Activated naive CD8-positive, alpha-beta T cell treated with anti-CD3 and anti-CD28 coated beads, Interleukin-2, amount 10 ng/mL, durations not matched to agents 7 days and 5 days (primary cell): ENCODE measurements at regions not wholly inside any gene's neighbourhood (a gene's known extent, or its start where the extent isn't known, plus 50 kb on each side); places are given as distances from the start of the nearest gene placed in this dataset.
"Not testable (repeated sequence)": the region's sequence is repeated elsewhere in the genome, so short reads cannot be mapped to it uniquely, and the experiment has no call there.

Source experiments
- ATAC-seq: fragments of 150-1000 bp; cut with Tn5 transposase; one replicate; pipeline ENCODE4 v1.10.0; 2021; ENCODE audit warnings: low read depth, moderate library complexity
- POLR2A ChIA-PET: fragments of 350-600 bp; sonication (Branson Sonifier 250); formaldehyde crosslinking; loops from one replicate; lab custom pipeline; 2021; ENCODE audit warnings: antibody characterized with exemption; lab: Charles Lee
- DNase-seq: peaks from one replicate; pipeline ENCODE4 v3.0.0; 2021
- H3K27ac Mint-ChIP-seq: one replicate; pipeline ENCODE4 v1.8.0; 2022; ENCODE audit warnings: mild to moderate bottlenecking, mixed read lengths
- H3K27me3 Mint-ChIP-seq: one replicate; pipeline ENCODE4 v1.8.0; 2022; ENCODE audit warnings: mild to moderate bottlenecking, moderate library complexity, mixed read lengths
- H3K36me3 Mint-ChIP-seq: one replicate; pipeline ENCODE4 v1.8.0; 2021; ENCODE audit warnings: mild to moderate bottlenecking, mixed read lengths
- H3K4me1 Mint-ChIP-seq: one replicate; pipeline ENCODE4 v1.8.0; 2021; ENCODE audit warnings: mixed read lengths
- H3K4me3 Mint-ChIP-seq: one replicate; pipeline ENCODE4 v1.8.0; 2022; ENCODE audit warnings: mild to moderate bottlenecking, moderate library complexity, mixed read lengths
- H3K9me3 Mint-ChIP-seq: one replicate; pipeline ENCODE4 v1.8.0; 2021; ENCODE audit warnings: mixed read lengths

DNA sequence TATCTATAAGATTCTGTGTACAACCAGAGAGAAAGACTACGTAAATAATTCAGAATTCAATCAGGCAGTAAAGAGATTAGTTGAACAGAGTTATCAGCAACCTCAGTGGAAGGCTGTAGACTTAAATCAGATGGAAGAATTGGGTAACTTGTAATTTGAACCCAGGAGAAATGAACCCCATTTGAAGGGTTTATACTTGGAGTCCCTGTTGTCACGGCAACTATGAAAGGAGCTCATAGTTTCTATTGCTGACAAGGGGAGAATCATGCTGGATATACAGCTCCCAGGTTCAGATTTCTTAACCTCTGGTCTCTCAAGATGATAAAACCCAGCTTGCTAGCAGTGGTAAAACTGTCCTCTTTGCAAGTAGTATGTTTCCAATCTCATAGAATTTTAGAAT, 54.4 kb upstream of the BMP4 start:
- peaks cover 6% of the 10 kb centered on the region for H3K27me3 Mint-ChIP-seq
- H3K36me3 Mint-ChIP-seq: no peaks in the 10 kb centered on the region
- H3K4me1 Mint-ChIP-seq: no peaks in the 10 kb centered on the region
- H3K9me3 Mint-ChIP-seq: no peaks in the 10 kb centered on the region
- DNase-seq: no peak
- POLR2A ChIA-PET: no interaction called here
- no peak for ATAC-seq
- no peak overlapping the region for H3K4me3 Mint-ChIP-seq
- H3K27ac Mint-ChIP-seq: no peak overlapping the region

GRCh38 chr14:54023027-54023426, 66.4 kb upstream of the BMP4 start:
- Mint-ChIP-seq H3K27me3 (no peaks in the 10 kb centered on the region), H3K27ac (no peak overlapping the region), H3K4me1 (no peaks in the 10 kb centered on the region), H3K4me3 (no peak overlapping the region), H3K9me3 (no peaks in the 10 kb centered on the region), H3K36me3 (no peaks in the 10 kb centered on the region)
- DNase-seq: no peak
- POLR2A ChIA-PET: no interaction called here
- ATAC-seq: no peak

DNA sequence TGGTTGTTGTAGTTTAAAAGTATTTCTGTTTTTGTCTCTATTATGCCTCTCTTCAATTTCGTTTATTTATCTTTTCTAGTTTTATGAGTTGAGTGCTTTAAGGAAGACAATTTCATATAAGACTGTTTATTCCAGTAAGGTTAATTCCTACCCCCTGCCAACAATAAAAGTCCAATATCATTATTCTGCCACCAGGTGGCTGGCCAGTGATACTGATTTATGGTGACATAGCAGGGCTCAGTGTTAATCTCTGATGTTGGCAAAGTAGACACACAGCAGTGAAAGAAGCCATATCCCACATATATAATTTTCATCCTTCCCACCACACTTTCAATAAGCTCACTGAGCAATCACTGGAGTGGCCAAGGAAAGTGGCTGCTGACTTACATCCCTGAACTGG, 69.0 kb upstream of the BMP4 start:
- no peak for ATAC-seq
- no peaks in the 10 kb centered on the region for H3K36me3 Mint-ChIP-seq
- no peak for DNase-seq
- H3K27me3 Mint-ChIP-seq: peaks cover 3% of the 10 kb centered on the region
- peaks cover 3% of the 10 kb centered on the region for H3K9me3 Mint-ChIP-seq
- H3K27ac Mint-ChIP-seq: no peak overlapping the region
- no peaks in the 10 kb centered on the region for H3K4me1 Mint-ChIP-seq
- POLR2A ChIA-PET: no interaction called here
- H3K4me3 Mint-ChIP-seq: no peak overlapping the region

- Mint-ChIP-seq H3K4me3 (no peak overlapping the region), H3K27ac (no peak overlapping the region), H3K4me1 (no peaks in the 10 kb centered on the region), H3K27me3 (peaks cover 3% of the 10 kb centered on the region), H3K36me3 (no peaks in the 10 kb centered on the region), H3K9me3 (peaks cover 3% of the 10 kb centered on the region)
- ATAC-seq: no peak
- POLR2A ChIA-PET: no interaction called here
- no peak for DNase-seq
These were observed 70.0 kb upstream of the BMP4 start for GRCh38 chr14:54026671-54027070.

DNA sequence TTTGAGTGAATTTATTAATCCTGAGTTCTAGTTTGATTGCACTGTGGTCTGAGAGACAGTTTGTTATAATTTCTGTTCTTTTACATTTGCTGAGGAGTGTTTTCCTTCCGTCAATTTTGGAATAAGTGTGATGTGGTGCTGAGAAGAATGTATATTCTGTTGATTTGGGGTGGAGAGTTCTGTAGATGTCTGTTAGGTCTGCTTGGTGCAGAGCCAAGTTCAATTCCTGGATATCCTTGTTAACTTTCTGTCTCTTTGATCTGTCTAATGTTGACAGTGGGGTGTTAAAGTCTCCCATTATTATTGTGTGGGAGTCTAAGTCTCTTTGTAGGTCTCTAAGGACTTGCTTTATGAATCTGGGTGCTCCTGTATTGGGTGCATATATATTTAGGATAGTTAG, 74.4 kb upstream of the BMP4 start:
- H3K9me3 Mint-ChIP-seq, DNase-seq, H3K36me3 Mint-ChIP-seq, H3K27ac Mint-ChIP-seq, H3K27me3 Mint-ChIP-seq, POLR2A ChIA-PET, ATAC-seq, H3K4me1 Mint-ChIP-seq, H3K4me3 Mint-ChIP-seq: not testable (repeated sequence)

- H3K4me1 Mint-ChIP-seq, H3K9me3 Mint-ChIP-seq: not testable (repeated sequence)
These were observed 76.7 kb upstream of the BMP4 start for GRCh38 chr14:54033285-54033684.

DNA sequence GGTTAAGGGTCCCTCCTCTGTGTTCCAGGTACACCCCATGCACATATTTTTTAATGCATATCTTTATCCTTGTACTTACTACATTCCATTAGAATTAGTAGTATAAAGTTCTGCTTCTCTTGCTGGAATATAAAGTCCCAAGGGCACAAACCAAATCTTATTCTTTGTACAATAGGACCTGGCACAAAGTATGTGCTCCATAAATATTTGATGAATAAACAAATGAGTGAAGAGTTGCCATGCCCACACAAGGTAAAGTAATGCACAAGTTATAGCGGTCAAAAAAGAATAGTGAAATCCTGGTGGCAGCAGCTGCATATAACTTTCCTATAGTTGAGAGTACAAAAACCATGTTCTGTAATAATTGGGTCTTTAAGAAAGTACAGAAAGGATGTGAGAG, 82.1 kb upstream of the BMP4 start:
- peaks cover 7% of the 10 kb centered on the region for H3K9me3 Mint-ChIP-seq
- POLR2A ChIA-PET: no interaction called here
- no peaks in the 10 kb centered on the region for H3K4me1 Mint-ChIP-seq
- peaks cover 2% of the 10 kb centered on the region for H3K27me3 Mint-ChIP-seq
- ATAC-seq (no peak), DNase-seq (no peak)
- no peaks in the 10 kb centered on the region for H3K36me3 Mint-ChIP-seq
- no peak overlapping the region for H3K27ac Mint-ChIP-seq
- H3K4me3 Mint-ChIP-seq: no peak overlapping the region

More at GRCh38 chr14:54033285-54033684, 76.7 kb upstream of the BMP4 start:
- POLR2A ChIA-PET, DNase-seq, H3K36me3 Mint-ChIP-seq, H3K27me3 Mint-ChIP-seq, ATAC-seq, H3K4me3 Mint-ChIP-seq, H3K27ac Mint-ChIP-seq: not testable (repeated sequence)

DNA sequence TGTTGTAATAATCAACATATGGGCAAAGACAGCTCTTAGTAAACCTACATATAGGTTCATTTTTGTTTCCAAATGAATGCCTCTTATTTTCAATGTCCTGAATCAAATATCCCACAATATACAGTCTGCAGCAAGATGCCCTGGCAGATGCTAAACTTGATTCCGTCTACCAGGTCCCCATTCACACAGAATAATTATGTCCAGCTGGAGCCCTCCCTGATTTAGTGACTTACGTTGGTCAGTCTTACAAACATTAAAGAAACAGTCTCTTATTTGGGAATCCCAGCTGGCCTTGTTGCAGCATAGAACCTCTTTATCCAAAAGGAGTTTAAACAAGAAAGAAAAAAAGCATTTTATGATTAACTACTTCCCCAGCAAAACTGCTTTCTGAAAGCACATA, 82.7 kb upstream of the BMP4 start:
- no peak for ATAC-seq
- H3K27ac Mint-ChIP-seq: no peak overlapping the region
- peaks cover 7% of the 10 kb centered on the region for H3K9me3 Mint-ChIP-seq
- peaks cover 5% of the 10 kb centered on the region for H3K27me3 Mint-ChIP-seq
- no peak overlapping the region for H3K4me3 Mint-ChIP-seq
- POLR2A ChIA-PET: no interaction called here
- no peaks in the 10 kb centered on the region for H3K4me1 Mint-ChIP-seq
- no peaks in the 10 kb centered on the region for H3K36me3 Mint-ChIP-seq
- DNase-seq: no peak

GRCh38 chr14:54040846-54041245, 84.2 kb upstream of the BMP4 start:
- Mint-ChIP-seq H3K4me1 (no peaks in the 10 kb centered on the region), H3K27me3 (peaks cover 5% of the 10 kb centered on the region), H3K9me3 (peaks cover 2% of the 10 kb centered on the region), H3K4me3 (no peak overlapping the region), H3K36me3 (no peaks in the 10 kb centered on the region), H3K27ac (no peak overlapping the region)
- POLR2A ChIA-PET: no interaction called here
- ATAC-seq: no peak
- DNase-seq: no peak

DNA sequence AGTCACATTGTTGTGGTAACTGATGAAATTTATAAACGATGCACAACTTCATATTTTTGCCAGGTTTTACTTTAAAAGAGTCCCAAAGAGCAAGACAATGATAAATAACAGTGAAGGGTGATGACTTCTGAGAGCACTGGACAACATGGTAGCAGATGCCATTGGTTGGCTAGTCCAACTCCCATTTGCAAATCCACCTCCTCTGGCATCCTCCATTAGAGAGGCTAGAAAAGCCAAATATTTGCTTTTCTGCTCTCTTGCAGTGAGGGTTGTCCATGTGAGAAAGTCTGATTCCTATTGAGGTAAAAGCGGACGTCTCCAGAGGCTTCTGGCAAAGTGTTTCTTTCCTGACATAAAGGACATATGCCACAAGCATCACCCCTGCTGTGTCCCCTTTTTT, 89.6 kb upstream of the BMP4 start:
- no peak for DNase-seq
- Mint-ChIP-seq H3K4me1 (no peaks in the 10 kb centered on the region), H3K4me3 (no peak overlapping the region), H3K27ac (no peak overlapping the region), H3K36me3 (no peaks in the 10 kb centered on the region), H3K9me3 (no peaks in the 10 kb centered on the region), H3K27me3 (peaks cover 3% of the 10 kb centered on the region)
- POLR2A ChIA-PET: no interaction called here
- ATAC-seq: no peak

- Mint-ChIP-seq H3K27me3 (peaks cover 3% of the 10 kb centered on the region), H3K4me3 (no peak overlapping the region), H3K9me3 (no peaks in the 10 kb centered on the region), H3K4me1 (no peaks in the 10 kb centered on the region), H3K36me3 (no peaks in the 10 kb centered on the region), H3K27ac (no peak overlapping the region)
- no peak for DNase-seq
- ATAC-seq: no peak
- POLR2A ChIA-PET: no interaction called here
These were observed 91.2 kb upstream of the BMP4 start for GRCh38 chr14:54047645-54048308.

- no peaks in the 10 kb centered on the region for H3K4me1 Mint-ChIP-seq
- no peaks in the 10 kb centered on the region for H3K36me3 Mint-ChIP-seq
- H3K27me3 Mint-ChIP-seq: peaks cover 3% of the 10 kb centered on the region
- H3K4me3 Mint-ChIP-seq: no peak overlapping the region
- POLR2A ChIA-PET: no interaction called here
- no peak for ATAC-seq
- no peak overlapping the region for H3K27ac Mint-ChIP-seq
- no peaks in the 10 kb centered on the region for H3K9me3 Mint-ChIP-seq
- DNase-seq: no peak
These were observed 91.7 kb upstream of the BMP4 start for GRCh38 chr14:54048311-54048710.

DNA sequence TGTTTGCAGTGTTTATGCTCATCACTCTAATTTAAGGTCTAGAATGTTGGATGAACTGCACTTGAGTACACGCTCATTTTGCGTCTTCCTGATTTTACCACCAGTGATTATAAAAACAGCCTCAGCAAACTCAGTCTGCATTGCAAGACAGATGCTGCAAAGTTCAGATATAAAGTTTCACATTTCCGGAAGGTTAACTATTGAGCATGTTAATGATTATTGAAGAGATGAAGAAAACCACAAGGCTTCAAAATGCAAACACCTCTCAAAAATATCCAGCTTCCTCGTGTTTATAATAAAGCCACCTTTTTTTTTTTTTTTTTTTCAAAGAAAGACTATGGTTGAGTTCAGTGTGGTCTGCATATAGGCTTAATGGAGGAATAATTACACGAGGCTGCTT, 92.1 kb upstream of the BMP4 start:
- ATAC-seq: no peak
- H3K27me3 Mint-ChIP-seq: peaks cover 3% of the 10 kb centered on the region
- no peaks in the 10 kb centered on the region for H3K36me3 Mint-ChIP-seq
- no peak for DNase-seq
- H3K4me3 Mint-ChIP-seq: no peak overlapping the region
- H3K9me3 Mint-ChIP-seq: no peaks in the 10 kb centered on the region
- POLR2A ChIA-PET: no interaction called here
- H3K4me1 Mint-ChIP-seq: no peaks in the 10 kb centered on the region
- H3K27ac Mint-ChIP-seq: no peak overlapping the region

- no peak for DNase-seq
- H3K36me3 Mint-ChIP-seq: no peaks in the 10 kb centered on the region
- POLR2A ChIA-PET: no interaction called here
- H3K9me3 Mint-ChIP-seq: no peaks in the 10 kb centered on the region
- H3K4me3 Mint-ChIP-seq: no peak overlapping the region
- no peak for ATAC-seq
- H3K4me1 Mint-ChIP-seq: no peaks in the 10 kb centered on the region
- no peak overlapping the region for H3K27ac Mint-ChIP-seq
- no peaks in the 10 kb centered on the region for H3K27me3 Mint-ChIP-seq
These were observed 94.1 kb upstream of the BMP4 start for GRCh38 chr14:54050759-54051158.
